ENCODE measurements at regions not wholly inside any gene's neighbourhood (a gene's known extent, or its start where the extent isn't known, plus 50 kb on each side); places are given as distances from the start of the nearest gene placed in this dataset.

DNA sequence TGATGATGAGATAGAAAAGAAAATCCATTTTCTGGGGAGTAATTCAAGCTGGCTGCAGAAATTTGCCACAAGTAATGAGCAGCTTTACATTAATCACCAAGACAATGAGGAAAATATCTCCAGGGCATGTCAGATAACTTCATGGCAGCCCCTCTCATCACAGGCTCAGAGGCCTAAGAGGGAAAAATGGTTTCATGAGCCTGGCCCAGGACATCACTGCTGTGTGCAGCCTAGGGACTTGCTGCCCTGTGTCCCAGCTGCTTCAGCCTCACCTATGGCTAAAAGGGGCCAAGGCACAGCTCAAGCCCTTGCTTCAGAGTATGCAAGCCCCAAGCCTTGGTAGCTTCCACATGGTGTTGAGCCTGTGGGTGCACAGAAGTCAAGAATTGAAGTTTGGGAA is 161.7 kb downstream of the OPA1 start:
- no peak for DNase-seq

DNA sequence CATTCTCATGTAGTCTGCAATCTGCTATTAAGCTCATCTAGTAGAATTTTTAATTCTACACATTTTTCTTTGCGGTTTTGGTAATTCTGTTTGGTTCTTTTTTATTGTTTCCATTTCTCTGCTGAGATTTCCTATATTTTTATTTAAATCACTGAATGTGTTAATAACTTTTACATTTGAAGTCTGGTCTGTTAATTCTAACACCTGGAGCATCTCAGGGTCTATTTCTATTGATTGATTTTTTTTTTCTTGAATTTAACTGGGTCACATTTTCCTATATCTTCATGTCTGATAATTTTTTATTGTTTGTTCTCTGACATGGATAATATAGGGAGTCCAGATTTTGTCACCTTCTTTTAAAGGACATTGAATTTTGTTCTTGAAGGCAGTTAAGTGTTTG is 163.5 kb downstream of the OPA1 start:
- no peak for DNase-seq

GRCh38 chr3:193757457-193757856 is 164.4 kb downstream of the OPA1 start:
- no peak for DNase-seq

DNA sequence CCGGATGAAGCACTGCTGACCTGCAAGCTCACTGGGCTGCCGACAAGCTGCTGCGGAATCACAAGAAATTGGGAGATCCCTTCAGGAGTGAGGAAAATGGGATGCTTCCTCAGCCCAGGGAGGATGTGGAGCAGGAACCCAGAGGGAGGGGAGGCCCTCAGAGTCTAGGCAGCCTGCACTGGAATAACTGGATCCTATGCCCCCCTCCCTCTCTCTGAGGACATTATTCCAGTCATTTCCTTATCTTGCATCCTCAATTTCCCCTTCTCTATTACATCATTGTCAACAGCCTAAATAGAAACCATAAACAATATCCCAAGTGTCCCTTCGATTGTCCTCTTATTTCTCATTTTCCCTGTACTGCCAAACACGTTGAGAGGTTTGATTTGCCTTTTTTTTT is 169.0 kb downstream of the OPA1 start:
- DNase-seq, result no peak

- no peak for DNase-seq
These were observed 169.6 kb downstream of the OPA1 start for GRCh38 chr3:193762657-193763056.

DNA sequence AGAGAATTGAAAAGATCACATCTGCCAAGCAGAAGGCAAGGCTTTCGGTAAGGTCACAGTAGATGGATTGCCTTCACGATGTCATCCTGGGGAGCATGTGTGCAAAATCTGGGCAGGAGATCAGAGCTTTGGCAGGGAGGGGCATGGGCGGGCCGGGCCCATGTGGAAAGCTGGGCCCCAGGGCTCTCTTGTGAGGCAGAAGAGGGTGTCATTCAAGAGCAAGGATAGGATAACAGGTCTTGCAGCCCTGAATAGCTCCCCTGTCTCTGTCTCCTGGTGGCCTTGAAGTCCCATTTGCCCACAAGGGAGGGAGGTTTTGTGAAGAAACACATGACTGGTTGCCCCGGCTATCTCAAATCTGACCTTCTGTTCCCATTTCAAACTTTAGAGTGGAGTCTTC is 172.0 kb downstream of the OPA1 start:
- no peak for DNase-seq

DNA sequence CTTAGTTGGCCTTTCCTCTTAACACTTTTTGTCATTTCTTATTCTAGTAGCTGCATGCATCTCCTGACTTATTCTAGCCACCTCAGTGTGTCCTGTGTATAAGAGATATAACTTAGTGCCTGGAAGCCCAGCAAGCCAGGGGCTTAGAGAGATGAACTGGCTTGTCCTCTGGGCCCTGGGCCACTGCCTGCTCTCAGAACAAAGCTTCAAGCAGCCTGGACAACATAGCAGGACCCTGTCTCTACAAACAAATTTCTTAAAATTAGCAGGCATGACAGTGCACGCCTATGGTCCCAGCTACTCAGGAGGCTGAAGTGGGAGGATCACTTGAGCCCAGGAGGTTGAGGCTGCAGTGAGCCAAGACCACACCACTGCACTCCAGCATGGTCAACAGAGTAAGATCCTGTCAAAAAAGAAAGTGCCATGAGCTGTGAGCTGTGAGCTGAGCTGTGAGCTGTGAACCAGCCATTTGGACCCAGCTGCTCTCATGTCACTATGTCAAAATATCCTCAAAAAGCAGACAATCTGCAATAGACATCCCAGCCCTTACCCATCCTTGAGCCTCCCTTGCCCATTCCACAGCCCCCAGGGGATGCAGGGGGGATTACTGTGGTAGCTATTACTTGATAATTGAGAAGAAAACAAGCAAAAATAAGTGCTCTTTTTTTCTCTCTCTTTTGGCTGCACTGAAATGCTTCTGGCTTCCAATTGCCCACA is 174.5 kb downstream of the OPA1 start:
- no peak for DNase-seq

GRCh38 chr3:193768070-193768394 is 175.0 kb downstream of the OPA1 start:
- DNase-seq, result no peak

GRCh38 chr3:193769437-193769836 is 176.4 kb downstream of the OPA1 start:
- no peak for DNase-seq

DNA sequence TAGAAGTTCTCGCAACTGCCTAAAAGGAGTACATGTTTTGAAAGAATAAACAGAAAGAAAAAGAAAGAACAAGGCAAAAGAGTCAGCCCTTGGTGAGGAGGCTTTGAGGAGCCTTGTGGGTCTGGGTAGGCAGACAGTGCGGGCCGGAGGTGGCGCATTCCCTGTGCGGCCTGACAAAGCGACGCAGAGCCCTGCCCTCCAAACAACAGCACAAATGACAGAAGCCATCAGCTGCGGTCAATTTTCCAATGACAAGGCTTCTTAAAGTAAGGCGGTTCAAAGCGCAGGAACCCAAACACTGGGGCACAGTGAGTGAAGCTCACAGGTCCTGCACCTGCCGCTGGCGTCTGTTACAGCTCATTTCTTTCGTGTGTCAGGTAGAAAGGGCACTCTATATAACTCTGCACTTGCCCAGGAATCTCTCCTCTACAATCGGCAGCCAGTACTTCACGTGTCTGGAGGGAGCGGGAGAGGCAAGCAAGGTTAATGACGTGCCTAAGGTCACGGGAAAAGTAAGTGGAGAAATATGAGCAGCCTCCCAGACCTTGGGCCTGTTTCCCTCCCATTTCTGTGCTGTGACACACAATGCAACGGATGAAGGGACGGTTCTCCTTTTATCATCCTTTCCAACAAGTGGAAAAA is 178.1 kb downstream of the OPA1 start:
- no peak for DNase-seq

- DNase-seq, result no peak
These were observed 178.8 kb downstream of the OPA1 start for GRCh38 chr3:193771653-193772421.

DNA sequence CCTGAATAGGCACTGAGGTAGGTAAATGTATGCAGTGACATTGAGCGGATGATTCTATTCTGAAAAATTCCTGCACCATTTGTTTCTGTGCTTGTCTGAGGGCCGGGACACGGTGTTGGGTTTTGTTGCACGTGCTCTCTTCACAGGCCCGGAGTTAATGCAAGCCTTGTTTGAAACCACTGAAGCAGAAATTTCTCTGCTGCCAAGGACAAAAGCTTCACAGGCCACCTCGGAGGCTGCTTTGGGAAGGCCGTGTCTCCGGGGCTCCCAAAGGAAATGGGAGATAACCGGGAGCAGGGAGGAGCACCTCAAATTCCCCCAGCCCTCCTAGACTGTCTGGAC is 179.4 kb downstream of the OPA1 start:
- peak in 9 of 51 donors; percentile 4 to 27 (median 16) for DNase-seq

GRCh38 chr3:193773266-193774220 is 180.5 kb downstream of the OPA1 start:
- no peak for DNase-seq

DNA sequence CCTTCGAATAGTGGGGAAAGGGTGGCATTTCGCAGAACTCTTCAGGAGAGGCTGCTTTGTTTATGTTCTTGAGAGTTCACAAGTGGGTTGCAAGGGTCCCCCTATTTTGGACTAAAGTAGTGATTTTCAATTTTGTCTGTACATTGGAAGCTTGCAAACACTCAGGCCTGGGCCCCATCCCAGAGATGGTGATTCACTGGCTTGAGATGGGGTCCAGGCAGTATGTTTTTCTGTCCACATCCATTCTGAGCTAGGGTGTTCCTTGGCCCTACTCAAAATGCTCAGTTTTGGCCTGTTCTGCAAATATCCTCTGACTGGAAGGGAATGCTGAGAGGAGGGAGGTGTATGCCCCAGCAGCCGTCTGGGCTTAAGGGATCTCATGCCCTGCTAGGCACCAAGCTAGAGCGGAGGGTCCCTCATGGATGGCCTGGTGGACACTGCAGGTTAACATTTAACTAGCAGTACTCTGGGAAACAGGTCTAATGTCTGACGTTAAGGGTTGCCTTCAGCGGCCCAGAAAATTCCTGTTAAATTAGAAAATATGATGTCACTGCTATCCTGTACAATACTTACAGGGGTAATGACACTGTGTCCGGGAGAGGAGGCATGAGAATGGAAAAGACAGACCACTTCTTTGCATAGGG is 181.4 kb downstream of the OPA1 start:
- DNase-seq, result no peak

- no peak for DNase-seq
These were observed 181.9 kb downstream of the OPA1 start for GRCh38 chr3:193774916-193775285.

DNA sequence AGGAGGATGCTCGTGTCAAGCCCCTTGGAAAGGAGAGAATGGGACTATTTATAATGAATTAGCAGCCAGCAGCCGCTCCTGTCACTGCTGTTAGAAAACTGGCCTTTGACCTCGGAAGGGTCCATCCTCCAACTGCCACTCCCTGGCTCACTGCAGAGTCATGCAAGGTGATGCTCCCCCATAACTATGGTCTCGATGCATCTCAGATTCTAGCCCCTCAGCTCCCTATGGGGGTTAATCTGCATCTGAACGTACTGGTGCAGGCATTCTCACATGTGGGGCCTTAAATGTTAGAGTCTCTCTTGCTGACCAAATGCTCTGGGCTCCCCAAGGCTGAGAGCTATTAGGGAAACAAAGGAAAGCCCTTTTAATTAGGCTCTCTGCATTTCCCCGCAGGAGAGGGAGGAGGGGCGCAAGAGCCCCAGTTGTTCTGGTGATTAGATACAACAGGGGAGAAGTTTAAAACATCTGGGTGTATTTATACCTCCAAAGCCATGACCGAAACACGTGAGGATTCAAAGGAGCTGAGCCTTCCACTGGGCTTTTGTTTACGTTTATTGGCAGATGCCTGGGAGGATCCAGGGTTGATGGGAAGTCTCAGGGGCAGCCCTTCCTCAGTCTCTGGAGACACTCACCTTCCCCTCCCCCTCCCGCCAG is 182.5 kb downstream of the OPA1 start:
- no peak for DNase-seq

DNA sequence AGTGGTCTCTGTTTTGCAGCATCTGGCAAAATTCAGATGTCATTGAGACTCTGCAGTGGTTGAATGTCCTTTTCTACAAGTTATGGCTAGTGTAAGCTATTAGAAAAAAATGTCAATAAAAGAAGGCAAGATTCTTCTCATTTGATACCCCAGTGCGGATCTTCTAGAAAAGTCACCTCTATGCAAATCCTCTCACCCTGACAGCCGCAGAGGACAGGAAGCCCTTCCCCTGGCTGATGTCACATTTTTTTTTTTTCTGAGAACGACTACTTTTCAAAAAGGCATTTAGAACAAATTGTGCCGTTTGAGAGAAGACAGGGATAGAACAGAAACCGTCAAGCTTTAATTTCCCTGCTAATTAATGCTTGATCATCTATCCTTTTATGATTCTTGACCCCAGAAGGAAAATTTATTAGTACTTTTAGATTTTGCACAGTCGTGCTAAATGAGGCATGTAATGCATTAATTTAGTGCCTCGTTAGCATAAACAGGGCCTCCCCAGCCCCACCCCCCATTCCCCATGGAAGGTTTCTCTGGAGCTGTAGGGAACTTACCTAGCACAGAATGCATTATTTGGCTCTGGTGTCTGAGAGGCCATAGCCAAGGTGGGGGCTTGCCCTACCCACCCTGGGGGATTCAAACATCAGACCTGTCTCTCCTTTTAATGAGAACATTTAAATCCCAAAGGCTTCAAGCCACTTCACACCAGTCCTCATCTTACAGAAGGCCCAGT is 183.8 kb downstream of the OPA1 start:
- DNase-seq, result no peak

- DNase-seq, result no peak
These were observed 184.5 kb downstream of the OPA1 start for GRCh38 chr3:193777524-193777923.

DNA sequence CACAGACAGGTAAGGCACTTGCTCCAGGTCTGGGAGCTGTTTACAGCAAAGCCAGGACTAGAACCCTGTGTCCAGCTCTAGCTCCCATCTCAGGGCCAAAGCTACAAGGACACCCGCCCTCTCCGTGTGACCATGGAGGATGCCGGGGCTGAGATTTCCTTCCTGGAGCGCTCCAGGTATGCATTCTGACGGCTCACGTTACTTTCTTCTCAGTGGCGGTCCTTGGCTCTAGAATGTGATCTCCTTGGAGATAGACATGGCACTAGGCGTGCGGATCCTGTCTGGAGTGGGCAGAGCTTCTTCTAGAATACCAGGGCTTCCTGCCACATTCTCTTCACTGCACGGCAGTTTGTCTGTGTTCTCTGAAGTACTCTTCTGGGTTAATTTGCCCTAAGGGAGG is 185.7 kb downstream of the OPA1 start:
- no peak for DNase-seq

- DNase-seq, result no peak
These were observed 186.9 kb downstream of the OPA1 start for GRCh38 chr3:193779933-193780332.

Measured in hypothalamus (tissue), 51 donors.